GM21737 (cell line): ENCODE measurements at regions not wholly inside any gene's neighbourhood (a gene's known extent, or its start where the extent isn't known, plus 50 kb on each side); places are given as distances from the start of the nearest gene placed in this dataset.

ENCODE experiments used
- ATAC-seq: cut with Tn5 transposase; IDR thresholded peaks from one replicate; pipeline ENCODE4 v1.9.1; 2021; ENCODE audit warnings: mild to moderate bottlenecking, moderate library complexity; ENCODE audit not compliant: unreplicated experiment

- no peak for ATAC-seq
These were observed 171.2 kb upstream of the COL1A2 start for GRCh38 chr7:94223375-94224084.

- ATAC-seq = no peak
These were observed 166.5 kb upstream of the COL1A2 start for GRCh38 chr7:94228223-94228622.

GRCh38 chr7:94228678-94229077 lies 166.0 kb upstream of the COL1A2 start:
- no peak for ATAC-seq

GRCh38 chr7:94231305-94231704 lies 163.4 kb upstream of the COL1A2 start:
- no peak for ATAC-seq

- no peak for ATAC-seq
These were observed 157.7 kb upstream of the COL1A2 start for GRCh38 chr7:94236960-94237359.

GRCh38 chr7:94237417-94237816 lies 157.3 kb upstream of the COL1A2 start:
- no peak for ATAC-seq

- ATAC-seq = no peak
These were observed 154.9 kb upstream of the COL1A2 start for GRCh38 chr7:94239661-94240234.

- ATAC-seq = no peak
These were observed 153.8 kb upstream of the COL1A2 start for GRCh38 chr7:94240902-94241301.

GRCh38 chr7:94241402-94241925 lies 153.2 kb upstream of the COL1A2 start:
- no peak for ATAC-seq

GRCh38 chr7:94243066-94243711 lies 151.5 kb upstream of the COL1A2 start:
- ATAC-seq = no peak

- no peak for ATAC-seq
These were observed 149.9 kb upstream of the COL1A2 start for GRCh38 chr7:94244760-94245159.

- ATAC-seq = no peak
These were observed 149.2 kb upstream of the COL1A2 start for GRCh38 chr7:94245500-94245899.

GRCh38 chr7:94247970-94248369 lies 146.7 kb upstream of the COL1A2 start:
- ATAC-seq = no peak

- no peak for ATAC-seq
These were observed 145.1 kb upstream of the COL1A2 start for GRCh38 chr7:94249631-94250030.

- ATAC-seq = no peak
These were observed 144.6 kb upstream of the COL1A2 start for GRCh38 chr7:94250124-94250523.

GRCh38 chr7:94250987-94251386 lies 143.7 kb upstream of the COL1A2 start:
- no peak for ATAC-seq

GRCh38 chr7:94252124-94252523 lies 142.6 kb upstream of the COL1A2 start:
- ATAC-seq = no peak

GRCh38 chr7:94252971-94253370 lies 141.7 kb upstream of the COL1A2 start:
- no peak for ATAC-seq

GRCh38 chr7:94253686-94254085 lies 141.0 kb upstream of the COL1A2 start:
- ATAC-seq = no peak

- no peak for ATAC-seq
These were observed 136.0 kb upstream of the COL1A2 start for GRCh38 chr7:94258418-94259300.

- no peak for ATAC-seq
These were observed 133.6 kb upstream of the COL1A2 start for GRCh38 chr7:94261067-94261466.
